K562 (cell line): ENCODE measurements at regions not wholly inside any gene's neighbourhood (a gene's known extent, or its start where the extent isn't known, plus 50 kb on each side); places are given as distances from the start of the nearest gene placed in this dataset.

Experiments
- ATAC-seq: fragments of 200-7000 bp; cut with Tn5 transposase; 3 replicates; pipeline ENCODE4 v1.9.1; 2020; ENCODE audit warnings: moderate library complexity
- BruUV-seq: library from RNA; stranded (reverse); fragments of 400-500 nt; replicated peaks from 2 replicates; lab custom pipeline; 2021; lab: Mats Ljungman, UMichigan
- CTCF ChIA-PET: fragments of 300-600 bp; formaldehyde crosslinking; extraction: SDS; loops from one replicate; lab custom pipeline; 2021; ENCODE audit warnings: low intra/inter-chr PET ratio; lab: Yijun Ruan, JAX
- POLR2A ChIA-PET: fragments of 300-600, 350-650 bp; sonication (Branson Sonifier 250); formaldehyde crosslinking; extraction: SDS; loops from one replicate; lab custom pipeline; 2021; ENCODE audit warnings: antibody characterized with exemption, inconsistent platforms; lab: Yijun Ruan, JAX
- DNase-seq, 4 experiments: peaks; one replicate each; pipeline versions ENCODE4 v3.0.0 to v3.0.0-alpha.2; 2011 to 2018; ENCODE audit warnings: low spot score in 3 of 4, mixed read lengths in 3 of 4; ENCODE audit errors: extremely low read depth in 1 of 4
- FAIRE-seq: peaks from 2 replicates; lab custom pipeline; 2011; peaks lifted over from hg19 to GRCh38; lab: Jason Lieb, UNC
- H2AFZ ChIP-seq: 2 replicates; pipeline ENCODE4 v1.6.0; 2011; ENCODE audit warnings: low read depth, low read length, control low read depth, inconsistent platforms
- H3K27ac ChIP-seq: fragments of 200-600 bp; 3 replicates; pipeline ENCODE4 v1.8.0; 2011; ENCODE audit warnings: low read depth, mild to moderate bottlenecking, control low read depth, inconsistent platforms, low read length, moderate library complexity, mixed read lengths; ENCODE audit errors: extremely low read depth
- H3K27me3 ChIP-seq, 2 experiments: fragments of 300-600 bp in 1 of 2; 2 replicates in 1 of 2; 3 replicates in 1 of 2; pipeline versions ENCODE4 v1.6.0 to v1.8.0; 2011; ENCODE audit warnings: inconsistent platforms in 2 of 2, low read length in 2 of 2, mild to moderate bottlenecking in 1 of 2, mixed read lengths in 1 of 2, moderate library complexity in 1 of 2; ENCODE audit not compliant: control insufficient read depth in 2 of 2, insufficient read depth in 2 of 2
- H3K36me3 ChIP-seq: fragments of 300-600 bp; 3 replicates; pipeline ENCODE4 v1.8.0; 2011; ENCODE audit warnings: mild to moderate bottlenecking, low read length, inconsistent platforms; ENCODE audit not compliant: control insufficient read depth, insufficient read depth
- H3K4me1 ChIP-seq, 2 experiments: fragments of 200-600 bp in 1 of 2; replicated peaks in 1 of 2; 2 replicates in 1 of 2; 3 replicates in 1 of 2; pipeline versions ENCODE4 v1.5.1 to v1.8.0; 2011; ENCODE audit warnings: inconsistent platforms in 2 of 2, low read length in 2 of 2, mild to moderate bottlenecking in 1 of 2, mixed read lengths in 1 of 2, moderate library complexity in 1 of 2; ENCODE audit not compliant: control insufficient read depth in 2 of 2, insufficient read depth in 2 of 2
- H3K4me2 ChIP-seq: 2 replicates; pipeline ENCODE4 v1.6.1; 2011; ENCODE audit warnings: low read length, control low read depth, inconsistent platforms, mixed read lengths; ENCODE audit not compliant: insufficient read depth
- H3K4me3 ChIP-seq: fragments of 200-600 bp; sonication (generic), shearing (Covaris generic); 2 replicates; pipeline ENCODE4 v1.5.1; 2016; ENCODE audit warnings: control low read depth, inconsistent platforms
- H3K79me2 ChIP-seq: fragments of 200-600 bp; 3 replicates; pipeline ENCODE4 v1.8.0; 2011; ENCODE audit warnings: low read length, inconsistent platforms; ENCODE audit not compliant: control insufficient read depth, insufficient read depth
- H3K9ac ChIP-seq, 2 experiments: 2 replicates each; pipeline versions ENCODE4 v1.6.0 to v1.6.1; 2011; ENCODE audit warnings: low read depth in 2 of 2, low read length in 2 of 2, control low read depth in 1 of 2, inconsistent platforms in 1 of 2, mild to moderate bottlenecking in 1 of 2, mixed read lengths in 1 of 2; ENCODE audit not compliant: insufficient read depth in 1 of 2
- H3K9me1 ChIP-seq: one replicate; pipeline ENCODE4 v1.6.0; 2011; ENCODE audit warnings: inconsistent platforms, mild to moderate bottlenecking, low read length, moderate library complexity; ENCODE audit not compliant: control insufficient read depth, insufficient read depth
- H3K9me3 ChIP-seq: replicated peaks from 2 replicates; pipeline ENCODE4 v1.5.1; 2011; ENCODE audit warnings: low read depth, low read length, inconsistent platforms; ENCODE audit not compliant: control insufficient read depth, insufficient read depth
- H4K20me1 ChIP-seq: replicated peaks from 2 replicates; pipeline ENCODE4 v1.6.1; 2011; ENCODE audit warnings: low read length, inconsistent platforms, mixed read lengths; ENCODE audit not compliant: control insufficient read depth, insufficient read depth
- ATF4 ChIP-seq: fragments of 450-650 bp; formaldehyde crosslinking; IDR thresholded peaks from 2 replicates; pipeline ENCODE4 v1.4.0; 2022; ENCODE audit warnings: mild to moderate bottlenecking, moderate library complexity
- CBX3 ChIP-seq, 2 experiments: IDR thresholded peaks; 1 replicate in 1 of 2; 2 replicates in 1 of 2; pipeline ENCODE4 v1.6.1; 2012; ENCODE audit warnings: inconsistent platforms in 2 of 2, low read length in 2 of 2, borderline replicate concordance in 1 of 2, control low read depth in 1 of 2
- COPS2 ChIP-seq: fragments of 450-650 bp; conservative IDR thresholded peaks from 2 replicates; pipeline ENCODE4 v1.6.1; 2016; ENCODE audit warnings: mild to moderate bottlenecking, moderate library complexity
- HDAC6 ChIP-seq: IDR thresholded peaks from 2 replicates; pipeline ENCODE4 v1.6.1; 2012; ENCODE audit warnings: low read depth, mild to moderate bottlenecking, control low read depth, inconsistent platforms, low read length, moderate library complexity
- HMG20B ChIP-seq: fragments of 250-450 bp; sonication (Bioruptor Pico); IDR thresholded peaks from 2 replicates; pipeline ENCODE4 v1.5.0; 2021; ENCODE audit warnings: mild to moderate bottlenecking
- PBX2 ChIP-seq, 2 experiments: IDR thresholded peaks in 1 of 2; conservative IDR thresholded peaks in 1 of 2; 2 replicates each; pipeline ENCODE4 v1.6.1; 2016; ENCODE audit warnings: low read depth in 2 of 2, mild to moderate bottlenecking in 1 of 2, missing compliant biosample characterization in 1 of 2, missing genetic modification characterization in 1 of 2, moderate library complexity in 1 of 2
- PPARD ChIP-seq: fragments of 250-450 bp; sonication (Bioruptor Pico); IDR thresholded peaks from 2 replicates; pipeline ENCODE4 v1.8.0; 2022; ENCODE audit warnings: inconsistent platforms, mild to moderate bottlenecking, moderate library complexity
- PTRF ChIP-seq: fragments of 450-650 bp; IDR thresholded peaks from 2 replicates; pipeline ENCODE4 v1.6.1; 2016; ENCODE audit warnings: mild to moderate bottlenecking, missing genetic modification characterization, missing compliant biosample characterization
- RNF219 ChIP-seq: fragments of 250-450 bp; sonication (Bioruptor Pico); IDR thresholded peaks from 2 replicates; pipeline ENCODE4 v1.5.0; 2022; ENCODE audit warnings: mild to moderate bottlenecking
- TCF7 ChIP-seq: sonication (generic); IDR thresholded peaks from 2 replicates; pipeline ENCODE4 v1.6.1; 2016; ENCODE audit warnings: antibody characterized with exemption, borderline replicate concordance
- ZFP1 ChIP-seq: fragments of 450-650 bp; formaldehyde crosslinking; IDR thresholded peaks from 2 replicates; pipeline ENCODE4 v1.4.0; 2020; ENCODE audit warnings: mild to moderate bottlenecking, mixed read lengths
- ZNF24 ChIP-seq: fragments of 450-650 bp; IDR thresholded peaks from 2 replicates; pipeline ENCODE4 v1.6.1; 2016
- ZNF408 ChIP-seq: fragments of 250-450 bp; sonication (Bioruptor Pico); IDR thresholded peaks from 2 replicates; pipeline ENCODE4 v1.4.0; 2020; ENCODE audit warnings: low read depth, mild to moderate bottlenecking, moderate library complexity
- ZNF77 ChIP-seq: fragments of 250-450 bp; sonication (Bioruptor Pico); IDR thresholded peaks from 2 replicates; pipeline ENCODE4 v1.5.0; 2020
- WGBS: fragments of 100-300 bp; shearing (Covaris generic); methylation state at CpG from one replicate; pipeline ENCODE4 v1.1.6; 2016; ENCODE audit warnings: low coverage, mixed read lengths; ENCODE audit not compliant: insufficient coverage; ENCODE audit errors: missing lambda C conversion rate; 5-methylcytosine and 5-hydroxymethylcytosine counted together
- in situ Hi-C: fragments of 300-500 bp; cut with MboI; formaldehyde crosslinking; loops from 4 replicates; pipeline ENCODE4 v1.15.0; 2018; ENCODE audit warnings: inconsistent platforms, mixed read lengths
- intact Hi-C: fragments of 100-400 bp; cut with micrococcal nuclease; formaldehyde crosslinking; loops from 2 replicates; pipeline ENCODE4 v1.14.2; 2022

- Histone ChIP-seq H3K36me3 (no peaks in the 10 kb centered on the region), H4K20me1 (no peaks in the 10 kb centered on the region), H3K9me1 (no peaks in the 10 kb centered on the region), H3K4me3 (no peak overlapping the region), H3K27ac (no peak overlapping the region), H2AFZ (no peak overlapping the region), H3K9me3 (no peaks in the 10 kb centered on the region), H3K4me1 (no peaks in the 10 kb centered on the region), H3K4me2 (no peak overlapping the region), H3K9ac (no peak overlapping the region), H3K79me2 (no peaks in the 10 kb centered on the region), H3K27me3 (no peaks in the 10 kb centered on the region)
- in situ Hi-C loops: no loop called here
- ChIA-PET POLR2A (interaction anchor here (1.1 to 1.2 kb wide), 2 partner anchors 14 to 1402 kb away, joined by 3 read pairs; no protein-coding TSS in a partner anchor), CTCF (no interaction called here)
- FAIRE-seq: no peak
- intact Hi-C loops: no loop called here
- TF ChIP-seq RNF219 (CRISPR knock-in tag) (no peak), ATF4 (CRISPR knock-in tag) (no peak), ZNF77 (no peak), CBX3 (IDR thresholded peaks at IDR 0.05; ENCODE audit: borderline replicate concordance in 1 of 2, low read length in 2 of 2) (no peak), PPARD (CRISPR knock-in tag) (no peak), HDAC6 (no peak), ZNF408 (CRISPR knock-in tag) (no peak), PBX2 (CRISPR knock-in tag; IDR thresholded peaks at IDR 0.05; ENCODE audit: low read depth) (no peak), PBX2 (tag; conservative IDR thresholded peaks at IDR 0.05; ENCODE audit: low read depth) (no peak), PTRF (tag) (no peak), COPS2 (no peak), ZFP1 (CRISPR knock-in tag) (no peak), TCF7 (no peak), HMG20B (no peak), ZNF24 (no peak)
- BruUV-seq: no TSS peak
- 0% methylated on average over 3 of the region's 4 CpGs for WGBS
- no peak for ATAC-seq
- DNase-seq: no peak
Observed at GRCh38 chr5:152556784-152557183, 151.7 kb upstream of the NMUR2 start.
